Ureter (tissue), 1 donor: ENCODE measurements at regions not wholly inside any gene's neighbourhood (a gene's known extent, or its start where the extent isn't known, plus 50 kb on each side); places are given as distances from the start of the nearest gene placed in this dataset.

Experiments
- DNase-seq: peaks from one replicate; pipeline ENCODE4 v3.0.0-alpha.2; 2020; ENCODE audit warnings: low spot score
- donor health status: DM: yes; HTN: yes; CAD: no.

DNA sequence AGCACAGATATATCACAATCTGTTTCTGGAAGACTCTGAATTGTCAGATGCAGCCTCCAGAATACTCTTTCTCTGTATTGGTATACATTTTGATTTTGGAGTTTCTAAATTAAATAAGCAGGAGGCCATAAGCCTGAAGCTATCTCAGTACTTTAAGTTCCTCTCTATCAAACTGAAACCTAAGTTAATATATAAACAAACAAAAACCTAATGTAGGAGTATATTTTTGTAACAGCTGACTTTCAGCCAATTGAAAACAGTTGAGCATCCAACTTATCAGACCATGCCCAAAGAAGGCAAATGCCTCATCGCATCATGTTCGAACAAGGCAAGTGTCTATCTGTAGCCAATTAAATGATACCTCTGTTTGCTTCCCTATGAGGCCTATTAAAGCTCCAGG is 1054.4 kb downstream of the AMY1C start:
- no peak for DNase-seq

DNA sequence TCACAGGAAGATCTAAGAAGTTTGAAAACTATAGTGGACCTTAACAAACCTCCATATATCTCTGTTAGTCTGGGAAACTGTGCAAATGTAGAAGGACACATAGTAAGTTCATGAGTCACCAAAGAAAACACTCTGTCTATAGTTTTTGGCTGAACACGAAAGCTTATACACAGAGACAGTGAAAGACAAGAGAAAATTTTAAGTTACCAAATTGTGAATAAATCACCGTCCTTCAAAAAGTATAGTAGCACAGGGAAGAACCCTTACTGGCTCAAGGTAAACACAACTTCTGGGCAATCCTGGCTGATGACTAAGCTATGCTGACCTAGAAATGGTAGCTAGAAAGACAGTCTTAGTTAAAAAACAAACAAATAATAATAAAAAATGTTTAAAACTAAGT is 1057.9 kb downstream of the AMY1C start:
- DNase-seq = no peak

DNA sequence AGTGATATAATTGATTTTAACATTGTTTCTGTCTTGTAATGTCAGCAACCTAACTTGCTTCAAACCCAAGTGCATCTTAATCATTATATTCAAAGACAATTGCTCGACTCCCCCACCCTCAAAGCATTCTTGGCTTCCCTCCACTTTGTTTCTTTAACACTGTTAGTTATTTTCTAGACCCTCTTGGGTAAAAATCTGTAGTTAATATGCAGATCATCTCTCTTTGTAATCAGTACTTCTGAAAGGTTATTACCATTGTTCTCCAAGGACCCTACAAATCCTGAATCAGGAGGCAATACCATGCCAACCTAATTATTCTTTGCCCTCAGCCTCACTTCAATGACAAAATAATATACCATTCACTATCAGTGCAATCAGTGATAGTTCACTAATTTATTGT is 1075.7 kb downstream of the AMY1C start:
- no peak for DNase-seq

DNA sequence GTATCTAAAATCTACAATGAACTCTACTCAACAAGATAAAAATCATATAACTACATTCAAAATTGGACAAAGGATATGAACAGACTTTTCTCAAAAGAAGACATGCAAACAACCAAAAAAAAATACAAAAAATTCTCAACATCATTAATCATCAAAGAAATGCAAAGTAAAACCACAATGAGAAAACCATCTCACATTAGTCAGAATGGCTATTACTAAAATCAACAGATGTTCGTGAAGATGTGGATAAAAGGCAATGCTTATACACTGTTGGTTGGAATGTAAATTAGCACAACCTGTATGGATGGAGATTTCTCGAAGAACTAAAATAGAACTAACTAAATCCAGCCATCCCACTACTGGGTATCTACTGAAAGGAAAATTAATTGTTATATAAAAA is 1080.8 kb downstream of the AMY1C start:
- DNase-seq = no peak

DNA sequence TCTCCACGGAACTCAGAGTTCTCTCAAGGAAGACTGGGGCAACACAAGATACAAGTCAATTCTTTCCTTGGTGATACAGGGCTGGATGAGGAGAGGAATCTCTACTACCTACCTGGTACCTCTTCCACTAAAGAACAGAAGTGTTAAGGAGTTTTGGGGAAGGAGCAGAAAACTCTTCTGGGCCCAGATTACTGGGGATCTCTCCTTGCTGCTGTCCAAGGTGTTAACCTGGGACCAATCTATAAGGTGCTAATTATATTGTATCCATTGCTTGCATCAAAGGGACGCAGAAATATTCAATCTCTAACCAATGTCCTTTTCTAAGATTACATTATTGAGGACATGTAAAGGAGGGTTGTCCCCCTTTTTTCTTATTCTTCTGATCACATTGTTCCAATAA is 1102.5 kb downstream of the AMY1C start:
- DNase-seq = no peak

DNA sequence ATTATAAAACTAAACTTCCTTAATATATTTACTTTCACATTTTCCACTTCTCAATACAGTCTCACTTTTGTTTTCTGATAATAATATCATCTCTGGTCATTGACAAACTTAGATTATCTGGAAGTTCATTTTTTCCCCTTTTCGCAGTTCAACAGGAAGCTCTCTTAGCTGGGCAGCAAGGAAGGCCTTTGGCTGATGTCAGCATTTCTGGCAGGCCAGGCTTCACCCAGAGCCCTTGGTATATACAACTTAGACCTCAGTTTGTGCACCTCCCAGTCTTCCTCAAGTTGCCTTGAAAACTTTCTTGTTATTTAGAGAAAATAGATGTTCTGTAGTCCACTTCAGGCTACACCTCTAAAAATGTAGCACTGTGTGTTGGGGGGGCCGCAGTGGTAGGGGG is 1103.6 kb downstream of the AMY1C start:
- no peak for DNase-seq

DNA sequence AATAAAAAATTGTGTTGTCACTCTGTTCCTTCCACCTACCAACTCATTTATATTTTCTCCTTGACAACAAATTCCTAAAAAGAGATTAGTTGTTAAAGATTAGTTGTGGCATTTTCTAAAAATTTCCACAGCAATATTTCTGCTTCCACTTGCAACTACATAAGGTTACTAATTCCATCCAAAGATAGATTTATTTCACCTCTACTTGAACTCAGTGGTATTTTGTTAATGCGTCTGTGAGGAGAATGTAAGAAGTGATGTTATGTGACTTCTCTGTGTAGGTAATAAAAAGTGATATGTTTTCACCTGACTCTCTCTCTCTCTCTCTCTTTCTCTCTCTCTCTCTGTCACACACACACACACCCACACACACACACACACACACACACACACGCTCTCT is 1104.8 kb downstream of the AMY1C start:
- no peak for DNase-seq

DNA sequence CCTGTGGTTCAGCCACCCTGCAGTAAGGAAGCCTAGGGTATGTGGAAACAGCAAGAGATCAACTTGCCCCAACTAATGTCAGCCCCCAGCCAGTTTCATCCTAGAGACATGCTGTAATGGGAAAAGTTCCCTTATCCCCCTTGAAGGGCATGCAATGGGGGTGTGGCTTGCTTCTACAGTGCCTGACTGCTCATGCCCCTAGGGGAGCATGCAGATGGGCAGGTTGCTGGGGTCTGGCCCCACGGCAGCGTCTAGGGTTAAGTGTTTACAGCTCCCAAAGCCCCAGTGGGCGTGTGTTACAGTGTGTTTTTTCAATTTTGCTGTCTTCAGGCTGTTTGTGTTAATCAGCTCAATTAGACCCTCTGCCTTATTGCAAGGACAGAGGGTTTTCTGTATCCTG is 1105.9 kb downstream of the AMY1C start:
- no peak for DNase-seq

DNA sequence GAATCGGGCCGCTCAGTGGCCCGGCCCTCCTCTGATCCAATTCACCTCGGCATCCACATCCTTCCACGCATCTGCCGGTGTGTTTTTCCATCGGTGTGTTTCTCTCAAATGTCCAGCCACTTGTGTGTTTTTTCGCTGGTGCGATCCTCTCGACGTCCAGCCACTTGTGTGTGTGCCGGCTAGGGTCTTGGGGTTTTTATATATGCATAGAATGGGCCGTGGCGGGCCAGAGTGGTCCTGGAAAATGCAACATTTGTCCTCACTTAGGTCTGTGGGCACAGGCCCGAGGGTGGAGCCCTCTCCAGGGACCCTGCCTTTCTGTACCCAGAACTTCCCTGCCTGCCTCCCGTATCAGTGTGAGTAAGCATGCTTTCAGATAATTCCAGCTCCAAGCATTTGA is 1106.4 kb downstream of the AMY1C start:
- DNase-seq = no peak

DNA sequence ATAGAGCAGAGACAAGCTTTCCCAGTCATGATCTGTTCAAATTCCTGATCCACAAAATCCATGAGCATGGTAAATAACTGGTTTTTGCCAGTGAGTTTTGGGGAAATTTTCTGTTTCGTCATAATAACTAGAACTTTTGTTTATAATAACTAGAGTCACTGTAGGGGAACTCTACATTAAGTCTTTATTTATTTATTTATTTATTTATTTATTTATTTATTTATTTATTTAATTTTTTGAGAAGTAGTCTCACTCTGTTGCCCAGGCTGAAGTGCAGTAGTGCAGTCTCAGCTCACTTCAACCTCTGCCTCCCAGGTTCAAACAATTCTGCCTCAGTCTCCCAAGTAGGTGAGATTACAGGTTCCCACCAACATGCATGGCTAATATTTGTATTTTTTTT is 1106.8 kb downstream of the AMY1C start:
- DNase-seq = no peak

DNA sequence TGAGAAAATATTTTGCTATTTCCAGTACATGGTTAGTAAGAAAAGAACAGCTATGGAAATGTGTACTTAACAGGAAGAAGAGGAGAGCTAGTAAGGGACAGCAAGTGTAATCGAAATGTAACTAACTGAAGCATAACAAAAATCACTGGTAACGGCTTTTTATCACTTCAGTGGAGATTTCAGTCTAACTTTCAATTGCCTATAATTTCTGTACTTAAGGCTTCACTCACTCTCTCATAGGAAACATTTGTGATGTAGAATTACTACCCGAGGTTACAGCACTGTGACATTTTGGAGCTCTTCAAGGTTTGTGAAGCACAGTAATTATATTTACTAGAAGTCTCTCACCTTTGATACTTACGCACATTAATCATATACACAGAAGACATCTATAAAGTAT is 1119.1 kb downstream of the AMY1C start:
- DNase-seq = no peak

DNA sequence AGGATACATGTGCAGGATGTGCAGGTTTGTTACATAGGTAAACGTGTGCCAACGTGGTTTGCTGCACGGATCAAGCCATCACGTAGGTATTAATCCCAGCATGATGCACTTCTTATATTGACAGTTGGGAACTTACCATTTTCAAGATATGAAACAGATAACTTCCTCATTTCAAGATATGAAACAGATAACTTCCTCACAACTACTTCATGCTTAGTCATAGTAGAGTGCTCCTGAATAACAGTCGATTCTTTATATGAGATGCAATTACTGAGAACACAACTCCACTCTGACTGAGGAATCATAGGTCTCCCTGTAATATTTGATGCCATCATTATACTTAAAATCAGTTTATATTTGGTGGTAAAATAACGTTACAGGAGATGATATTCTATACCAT is 1124.3 kb downstream of the AMY1C start:
- DNase-seq = no peak

DNA sequence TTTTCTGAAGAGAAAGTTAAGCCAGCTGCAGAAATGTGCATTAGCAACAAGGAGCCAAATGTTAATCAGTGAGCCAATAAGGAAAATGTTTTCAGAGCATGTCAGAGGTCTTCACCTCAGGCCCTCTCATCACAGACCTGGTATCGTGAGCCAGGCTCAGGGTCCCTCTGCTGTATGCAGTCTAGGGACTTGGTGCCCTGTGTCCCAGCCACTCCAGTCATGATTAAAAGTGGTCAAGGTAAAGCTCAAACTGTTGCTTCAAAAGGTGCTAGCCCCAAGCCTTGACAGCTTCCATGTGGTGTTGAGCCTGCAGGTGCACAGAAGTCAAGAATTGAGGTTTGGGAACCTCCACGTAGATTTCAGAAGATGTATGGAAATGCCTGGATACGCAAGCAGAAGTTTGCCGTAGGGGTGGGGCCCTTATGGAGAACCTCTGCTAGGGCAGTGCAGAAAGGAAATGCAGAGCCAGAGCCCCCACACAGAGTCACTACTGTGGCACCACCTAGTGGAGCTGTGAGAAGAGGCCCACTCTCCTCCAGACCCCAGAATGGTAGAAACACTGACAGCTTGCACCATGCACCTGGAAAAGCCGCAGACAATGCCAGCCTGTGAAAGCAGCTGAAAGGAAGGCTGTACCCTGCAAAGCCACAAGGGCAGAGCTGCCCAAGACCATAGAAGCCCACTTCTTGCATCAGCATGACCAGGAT is 1128.7 kb downstream of the AMY1C start:
- DNase-seq = no peak

DNA sequence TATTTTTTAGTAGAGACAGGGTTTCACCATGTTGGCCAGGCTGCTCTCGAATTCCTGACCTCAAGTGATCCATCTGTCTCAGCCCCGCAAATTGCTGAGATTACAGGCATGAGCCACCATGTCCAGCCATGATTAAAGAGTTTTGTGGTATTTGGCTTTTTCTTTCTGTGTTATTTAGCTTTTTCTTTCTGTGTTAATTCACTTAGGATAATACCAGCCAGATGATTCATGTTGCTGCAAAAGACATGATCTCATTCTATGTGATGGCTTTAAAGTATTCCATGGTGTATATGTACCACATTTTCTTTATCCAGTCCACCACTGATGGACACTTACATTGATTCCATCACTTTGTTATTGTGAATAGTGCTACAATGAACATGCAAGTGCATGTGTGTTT is 1135.2 kb downstream of the AMY1C start:
- no peak for DNase-seq

DNA sequence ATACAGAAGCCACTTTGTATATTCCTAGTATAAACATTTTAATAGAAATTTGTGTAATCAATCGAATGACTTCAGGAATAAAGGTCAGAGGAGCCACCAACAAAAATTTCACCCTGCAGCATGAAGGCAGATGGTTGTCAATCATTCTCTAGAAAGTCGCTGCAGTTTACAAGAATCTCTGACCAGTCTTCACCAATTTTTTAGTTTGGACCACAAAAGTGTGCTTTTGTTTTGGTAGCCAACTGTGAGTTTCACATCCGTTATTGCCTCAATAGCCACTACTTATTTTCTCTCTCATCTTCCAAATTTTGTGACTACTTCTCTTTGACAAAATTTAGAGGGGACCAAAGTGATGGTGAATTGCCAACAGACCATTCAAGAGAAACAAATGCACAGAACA is 1155.6 kb downstream of the AMY1C start:
- no peak for DNase-seq

DNA sequence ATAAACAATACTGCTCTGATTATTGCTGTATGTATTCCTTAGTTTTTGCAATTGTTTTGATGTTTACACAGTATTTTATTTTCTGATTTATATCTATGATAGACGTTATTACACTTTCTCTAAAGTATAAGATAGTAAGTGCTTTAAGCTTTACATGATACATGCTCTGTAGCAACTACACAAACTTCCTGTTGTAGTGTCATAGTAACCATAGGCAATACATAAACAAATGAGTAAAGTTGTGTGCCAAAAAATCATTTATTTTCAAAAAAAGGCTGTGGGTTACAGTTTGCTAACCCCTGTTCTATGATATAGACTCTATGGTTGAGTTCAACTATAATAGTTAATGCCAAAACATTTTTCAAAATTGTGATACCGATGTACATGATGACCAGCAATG is 1156.4 kb downstream of the AMY1C start:
- DNase-seq = no peak

DNA sequence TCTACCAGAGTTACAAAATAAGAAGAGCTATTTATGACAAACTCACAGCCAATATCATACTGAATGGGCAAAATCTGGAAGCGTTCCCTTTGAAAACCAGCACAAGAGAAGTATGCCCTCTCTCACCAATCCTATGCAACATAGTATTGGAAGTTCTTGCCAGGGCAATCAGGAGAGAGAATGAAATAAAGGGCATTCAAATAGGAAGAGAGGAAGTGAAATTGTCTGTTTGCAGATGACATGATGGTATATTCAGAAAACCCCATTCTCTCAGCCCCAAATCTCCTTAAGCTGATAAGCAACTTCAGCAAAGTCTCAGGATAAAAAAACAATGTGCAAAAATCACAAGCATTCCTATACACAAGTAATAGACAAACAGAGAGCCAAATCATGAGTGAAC is 1169.5 kb downstream of the AMY1C start:
- no peak for DNase-seq

DNA sequence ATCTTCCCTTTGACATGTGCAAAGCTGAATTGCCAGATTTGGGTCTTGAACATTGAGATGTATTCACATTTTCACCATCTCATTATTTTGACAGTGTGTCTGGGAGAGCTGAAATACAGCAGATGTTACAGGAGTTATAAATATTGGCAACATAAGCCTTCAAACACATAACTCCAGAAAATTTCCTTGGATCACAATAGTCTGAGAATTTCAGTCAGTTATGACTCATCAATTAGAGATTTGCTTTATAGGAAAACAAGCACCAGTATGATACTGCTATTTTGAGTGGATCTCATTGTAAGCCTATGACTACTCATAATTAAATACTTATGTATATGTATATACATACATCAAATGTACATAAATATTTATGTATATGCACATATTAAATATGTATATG is 1171.8 kb downstream of the AMY1C start:
- no peak for DNase-seq

DNA sequence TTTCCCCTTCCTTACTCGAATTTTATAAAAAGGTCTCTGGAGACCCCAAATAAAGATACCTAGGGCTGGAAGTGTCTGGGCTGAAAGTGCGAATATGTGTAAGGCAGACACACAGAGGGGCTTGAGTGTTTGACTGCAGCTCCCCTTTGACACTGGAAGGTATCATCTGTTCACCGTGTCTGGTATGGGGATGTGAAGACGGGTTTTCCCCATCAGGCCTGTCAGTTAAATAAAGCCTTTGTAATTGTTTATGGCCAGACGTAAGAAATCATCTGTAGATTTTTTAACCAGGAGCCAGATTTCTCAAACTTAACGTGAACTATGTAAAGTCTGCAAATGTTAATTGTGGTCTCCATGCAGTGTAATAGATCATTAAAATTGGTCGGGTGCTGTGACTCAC is 1173.4 kb downstream of the AMY1C start:
- no peak for DNase-seq

DNA sequence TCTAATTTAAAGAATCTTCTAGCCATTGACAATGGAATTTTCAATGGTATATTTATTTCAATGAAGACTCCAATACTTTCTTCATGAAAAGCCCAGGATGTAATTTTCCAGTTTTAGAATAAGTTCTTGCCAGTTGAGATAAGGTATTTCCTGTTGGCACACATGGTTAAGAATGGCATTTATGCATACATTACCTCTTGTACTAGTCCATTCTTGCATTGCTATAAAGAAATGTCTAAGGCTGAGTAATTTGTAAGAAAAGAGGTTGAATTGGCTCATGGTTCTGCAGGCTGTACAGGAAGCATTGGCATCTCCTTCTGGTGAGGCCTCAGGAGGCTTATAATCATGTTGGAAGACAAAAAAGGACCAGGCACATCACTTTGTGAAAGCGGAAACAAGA is 1179.6 kb downstream of the AMY1C start:
- no peak for DNase-seq

DNA sequence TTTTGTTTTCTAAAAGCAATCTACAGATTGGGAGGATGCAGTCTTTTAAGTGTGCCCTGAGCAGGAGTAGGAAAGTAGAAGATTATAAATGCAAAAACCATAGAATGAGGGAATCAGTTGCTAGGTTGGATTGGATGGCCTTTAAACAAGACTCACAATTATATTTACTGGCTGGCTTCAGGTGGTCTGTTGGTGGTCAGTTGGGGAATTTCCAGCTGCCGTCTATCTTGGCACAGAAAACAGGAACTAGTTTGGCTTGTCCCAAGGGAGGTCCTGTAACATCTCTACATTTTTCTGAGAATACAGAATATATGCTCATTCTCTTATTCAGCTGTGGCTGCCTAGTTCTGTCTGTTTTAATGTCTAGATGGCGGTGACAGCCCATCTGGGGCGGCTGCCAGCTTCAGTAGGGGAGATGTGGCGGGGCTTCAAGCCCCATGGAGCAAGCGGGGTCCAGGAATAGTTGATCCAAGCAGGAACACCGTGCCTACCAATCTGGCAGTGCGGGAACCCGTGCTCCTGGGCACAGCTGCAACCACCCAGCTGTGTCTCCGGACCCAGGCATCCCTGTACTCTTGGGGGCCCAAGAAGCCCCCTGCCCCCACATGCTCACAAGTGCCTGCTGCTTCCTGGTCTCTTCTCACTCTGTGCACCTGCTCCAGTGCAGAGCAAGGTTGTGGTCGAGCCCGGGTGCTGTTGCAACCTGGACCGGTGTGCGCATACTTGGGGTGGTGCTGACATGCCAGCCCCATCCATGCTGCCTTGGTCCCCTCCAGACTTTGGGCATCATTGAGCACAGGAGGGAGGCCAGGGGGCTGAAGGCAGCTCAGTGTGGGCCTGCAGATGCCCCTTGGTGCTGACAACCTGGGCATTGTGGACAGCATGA is 1182.6 kb downstream of the AMY1C start:
- no peak for DNase-seq

DNA sequence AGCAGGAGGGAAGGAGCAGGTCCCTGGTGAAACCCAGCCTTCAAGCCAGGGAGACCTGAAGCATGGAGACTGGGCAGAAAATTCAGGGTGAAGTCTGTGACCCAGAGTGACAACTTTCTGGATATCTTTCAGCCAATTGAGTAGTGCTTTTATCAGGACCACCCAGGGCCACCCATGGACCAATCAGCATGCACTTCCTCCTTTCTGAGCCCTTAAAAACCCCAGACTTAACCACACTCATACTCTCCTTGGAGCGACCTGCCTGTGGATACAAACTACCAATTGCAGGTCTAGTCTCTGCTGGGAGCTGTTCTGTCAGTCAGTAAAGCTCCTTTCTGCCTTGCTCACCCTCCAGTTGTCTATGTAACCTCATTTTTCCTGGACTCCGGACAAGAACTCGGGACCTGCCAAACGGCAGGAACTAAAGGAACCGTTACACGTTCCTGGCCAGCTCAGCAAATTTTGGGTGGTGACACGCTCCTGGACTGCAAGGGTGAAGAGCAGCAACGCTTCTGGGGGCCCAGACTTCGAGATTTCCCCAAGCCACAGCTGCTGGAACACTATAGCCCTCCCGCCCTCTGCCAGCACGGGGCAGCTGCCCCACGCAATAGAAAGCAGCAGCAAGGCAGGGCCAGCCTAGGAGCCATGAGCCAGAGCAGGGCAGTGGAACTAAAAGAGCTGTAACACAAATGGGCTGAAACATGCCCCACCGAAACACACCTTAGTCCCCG is 1183.4 kb downstream of the AMY1C start:
- DNase-seq = no peak

DNA sequence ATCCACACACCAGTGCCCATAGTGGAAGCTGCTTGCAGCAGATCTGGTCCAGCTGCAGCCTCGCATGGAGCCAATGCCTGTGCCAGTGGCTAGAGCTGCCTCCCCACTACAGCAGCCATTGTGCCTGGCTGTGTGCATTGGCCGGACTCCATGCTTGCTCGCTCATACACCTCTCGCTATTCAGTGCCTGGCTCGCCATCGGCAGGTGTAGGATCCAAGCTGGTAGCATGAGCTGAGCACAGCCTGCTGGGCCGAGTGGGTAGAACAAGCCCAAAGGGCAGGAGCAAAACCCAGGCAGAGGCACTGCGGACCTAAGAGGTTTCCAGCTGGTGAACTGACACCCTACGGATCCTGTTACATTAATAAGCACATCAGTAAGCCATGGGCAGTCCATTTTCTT is 1184.1 kb downstream of the AMY1C start:
- no peak for DNase-seq
